CD14-positive monocyte (primary cell): ENCODE measurements at regions not wholly inside any gene's neighbourhood (a gene's known extent, or its start where the extent isn't known, plus 50 kb on each side); places are given as distances from the start of the nearest gene placed in this dataset.

Source experiments
- DNase-seq, 3 donors: peaks; one replicate each; pipeline ENCODE4 v3.0.0-alpha.2; 2011 to 2022
- H2AFZ ChIP-seq: 2 replicates; pipeline ENCODE4 v1.6.0; 2012; ENCODE audit warnings: mild to moderate bottlenecking, low read depth, low read length, inconsistent platforms; ENCODE audit not compliant: insufficient read depth, poor library complexity, severe bottlenecking
- H3K27ac ChIP-seq, 2 donors: 1 replicate in 1 of 2; 2 replicates in 1 of 2; pipeline ENCODE4 v1.5.1; 2012 to 2013; ENCODE audit warnings: low read length in 2 of 2, control low read depth in 1 of 2, inconsistent platforms in 1 of 2, low read depth in 1 of 2, mild to moderate bottlenecking in 1 of 2
- H3K27me3 ChIP-seq, 2 donors: one replicate each; pipeline versions ENCODE4 v1.6.0 to v1.6.1; 2011 to 2013; ENCODE audit warnings: low read length in 2 of 2; ENCODE audit not compliant: control insufficient read depth in 2 of 2, insufficient read depth in 2 of 2
- H3K36me3 ChIP-seq, 2 donors: replicated peaks in 1 of 2; 1 replicate in 1 of 2; 2 replicates in 1 of 2; pipeline versions ENCODE4 v1.5.1 to v1.6.1; 2012 to 2013; ENCODE audit warnings: low read length in 2 of 2, control low read depth in 1 of 2, inconsistent platforms in 1 of 2, mild to moderate bottlenecking in 1 of 2; ENCODE audit not compliant: insufficient read depth in 2 of 2, control insufficient read depth in 1 of 2
- H3K4me1 ChIP-seq, 2 donors: 1 replicate in 1 of 2; 2 replicates in 1 of 2; pipeline versions ENCODE4 v1.5.1 to v1.6.1; 2012 to 2013; ENCODE audit warnings: low read length in 2 of 2, control low read depth in 1 of 2, inconsistent platforms in 1 of 2, mild to moderate bottlenecking in 1 of 2, moderate library complexity in 1 of 2; ENCODE audit not compliant: insufficient read depth in 2 of 2, control insufficient read depth in 1 of 2
- H3K4me2 ChIP-seq: replicated peaks from 2 replicates; pipeline ENCODE3; 2012; ENCODE audit warnings: low read length, moderate library complexity, mild to moderate bottlenecking; ENCODE audit not compliant: poor library complexity, severe bottlenecking; ENCODE audit errors: extremely low read depth
- H3K4me3 ChIP-seq, 3 experiments: fragments of 200-600 bp in 1 of 3; sonication (generic) in 1 of 3; replicated peaks in 1 of 3; 1 replicate in 2 of 3; 2 replicates in 1 of 3; pipeline ENCODE4 v1.5.1; 2011 to 2013; ENCODE audit warnings: low read length in 3 of 3, mild to moderate bottlenecking in 3 of 3, control low read depth in 2 of 3, low read depth in 2 of 3, inconsistent platforms in 1 of 3, moderate library complexity in 1 of 3
- H3K79me2 ChIP-seq: 2 replicates; pipeline ENCODE4 v1.6.0; 2012; ENCODE audit warnings: mild to moderate bottlenecking, control low read depth, inconsistent platforms, low read length, moderate library complexity; ENCODE audit not compliant: insufficient read depth
- H3K9ac ChIP-seq: 2 replicates; pipeline ENCODE4 v1.6.0; 2017; ENCODE audit warnings: low read length, mild to moderate bottlenecking; ENCODE audit not compliant: insufficient read depth, poor library complexity, severe bottlenecking
- H3K9me3 ChIP-seq, 2 donors: replicated peaks in 1 of 2; 1 replicate in 1 of 2; 2 replicates in 1 of 2; pipeline versions ENCODE4 v1.5.1 to v1.6.1; 2012 to 2013; ENCODE audit warnings: low read length in 2 of 2, control low read depth in 1 of 2; ENCODE audit not compliant: control insufficient read depth in 1 of 2, insufficient read depth in 1 of 2
- H4K20me1 ChIP-seq: 2 replicates; pipeline ENCODE4 v1.6.0; 2012; ENCODE audit warnings: mild to moderate bottlenecking, low read length, control low read depth, moderate library complexity; ENCODE audit not compliant: insufficient read depth
- H3K27ac Mint-ChIP-seq, 7 donors: one replicate each; pipeline ENCODE4 v1.8.0; 2020; ENCODE audit warnings: mild to moderate bottlenecking in 7 of 7, mixed read lengths in 7 of 7, moderate library complexity in 6 of 7, inconsistent platforms in 2 of 7
- H3K27me3 Mint-ChIP-seq, 3 donors: one replicate each; pipeline ENCODE4 v1.8.0; 2021 to 2022; ENCODE audit warnings: low read depth in 3 of 3, mild to moderate bottlenecking in 3 of 3, mixed read lengths in 3 of 3, moderate library complexity in 3 of 3, inconsistent platforms in 1 of 3
- H3K36me3 Mint-ChIP-seq, 2 donors: one replicate each; pipeline ENCODE4 v1.8.0; 2020; ENCODE audit warnings: mixed read lengths in 2 of 2, inconsistent platforms in 1 of 2, mild to moderate bottlenecking in 1 of 2
- H3K4me1 Mint-ChIP-seq: one replicate; pipeline ENCODE4 v1.8.0; 2020; ENCODE audit warnings: mild to moderate bottlenecking, mixed read lengths
- H3K4me3 Mint-ChIP-seq, 2 donors: one replicate each; pipeline ENCODE4 v1.8.0; 2020; ENCODE audit warnings: mild to moderate bottlenecking in 2 of 2, mixed read lengths in 2 of 2, moderate library complexity in 1 of 2
- H3K9me3 Mint-ChIP-seq, 7 donors: one replicate each; pipeline ENCODE4 v1.8.0; 2020 to 2022; ENCODE audit warnings: mixed read lengths in 7 of 7, mild to moderate bottlenecking in 6 of 7, moderate library complexity in 6 of 7, inconsistent platforms in 2 of 7
- CTCF ChIP-seq: fragments of 200-600 bp; IDR thresholded peaks from one replicate; pipeline ENCODE4 v1.8.0; 2022; ENCODE audit warnings: antibody characterized with exemption, mild to moderate bottlenecking
- WGBS: methylation state at CpG from one replicate; pipeline ENCODE4 v1.1.5; 2013; ENCODE audit warnings: missing lambda C conversion rate; ENCODE audit not compliant: insufficient coverage; 5-methylcytosine and 5-hydroxymethylcytosine counted together
- intact Hi-C, 2 donors: fragments of 100-400 bp; cut with micrococcal nuclease; formaldehyde crosslinking; loops; one replicate each; pipeline versions ENCODE4 v1.15.0 to v1.15.1; 2023

- intact Hi-C loops = no loop called here
- H3K27ac Mint-ChIP-seq = no peak overlapping the region
Observed at GRCh38 chr16:24670623-24671454, 58.6 kb upstream of the TNRC6A start.

GRCh38 chr16:24671455-24671954 lies 57.9 kb upstream of the TNRC6A start:
- WGBS = 91% methylated on average over 10 of the region's 10 CpGs
- no peaks in the 10 kb centered on the region for H3K9me3 ChIP-seq
- no peak overlapping the region for H2AFZ ChIP-seq
- H3K9ac ChIP-seq = no peak overlapping the region
- H3K4me1 Mint-ChIP-seq = peaks cover 3% of the 10 kb centered on the region
- no peaks in the 10 kb centered on the region for H3K36me3 Mint-ChIP-seq
- H3K36me3 ChIP-seq = no peaks in the 10 kb centered on the region
- intact Hi-C loops = no loop called here
- H3K27me3 ChIP-seq = peaks cover 2 to 10% of the 10 kb centered on the region in 2 donors
- H3K27ac Mint-ChIP-seq = no peak overlapping the region
- no peak overlapping the region for H3K27ac ChIP-seq
- peaks cover 17 to 29% (median 18%) of the 10 kb centered on the region in 3 donors for H3K27me3 Mint-ChIP-seq
- peaks cover 0 to 4% (median 0%) of the 10 kb centered on the region in 7 donors for H3K9me3 Mint-ChIP-seq
- no peak for DNase-seq
- H3K4me3 ChIP-seq = no peak overlapping the region
- no peak for TF ChIP-seq CTCF
- no peak overlapping the region for H3K4me2 ChIP-seq
- H4K20me1 ChIP-seq = no peaks in the 10 kb centered on the region
- H3K4me1 ChIP-seq = no peaks in the 10 kb centered on the region
- no peaks in the 10 kb centered on the region for H3K79me2 ChIP-seq
- peak overlapping the region in 1 of 2 donors; percentile 40 for H3K4me3 Mint-ChIP-seq

More at GRCh38 chr16:24670623-24671454, 58.6 kb upstream of the TNRC6A start:
- peaks cover 3% of the 10 kb centered on the region for H3K4me1 Mint-ChIP-seq
- Histone ChIP-seq H3K4me3 (no peak overlapping the region), H2AFZ (no peak overlapping the region), H3K9me3 (no peaks in the 10 kb centered on the region), H3K27ac (no peak overlapping the region), H3K27me3 (peaks cover 2 to 10% of the 10 kb centered on the region in 2 donors), H3K36me3 (no peaks in the 10 kb centered on the region), H3K9ac (no peak overlapping the region), H3K4me2 (no peak overlapping the region), H4K20me1 (no peaks in the 10 kb centered on the region), H3K79me2 (no peaks in the 10 kb centered on the region), H3K4me1 (no peaks in the 10 kb centered on the region)
- DNase-seq = no peak
- no peak for TF ChIP-seq CTCF
- H3K4me3 Mint-ChIP-seq = peak overlapping the region in 1 of 2 donors; percentile 57
- WGBS = 33% methylated on average over 18 of the region's 22 CpGs
- peaks cover 0 to 4% (median 0%) of the 10 kb centered on the region in 7 donors for H3K9me3 Mint-ChIP-seq
- H3K36me3 Mint-ChIP-seq = no peaks in the 10 kb centered on the region
- peaks cover 17 to 25% (median 18%) of the 10 kb centered on the region in 3 donors for H3K27me3 Mint-ChIP-seq
